ENCODE measurements at regions not wholly inside any gene's neighbourhood (a gene's known extent, or its start where the extent isn't known, plus 50 kb on each side); places are given as distances from the start of the nearest gene placed in this dataset.

DNA sequence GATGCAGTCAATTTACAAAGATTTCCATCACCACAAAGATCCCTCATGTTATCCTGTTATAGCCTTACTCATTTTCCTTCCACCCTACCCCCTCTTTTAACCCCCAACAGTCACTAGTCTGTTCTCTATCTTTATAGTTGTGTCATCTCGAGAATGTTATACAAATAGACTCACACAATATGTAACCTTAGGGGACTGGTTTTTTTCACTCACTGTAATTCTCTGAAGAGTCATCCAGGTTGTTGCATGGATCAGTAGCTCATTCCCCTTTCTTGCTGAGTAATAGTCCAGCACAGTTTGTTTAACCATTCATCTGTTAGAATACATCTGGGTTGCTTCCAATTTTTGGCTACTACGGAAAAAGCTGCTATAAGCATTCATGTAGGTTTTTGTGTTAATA lies 121.1 kb upstream of the PDE1C start:
- TF ChIP-seq, protein P1, sequence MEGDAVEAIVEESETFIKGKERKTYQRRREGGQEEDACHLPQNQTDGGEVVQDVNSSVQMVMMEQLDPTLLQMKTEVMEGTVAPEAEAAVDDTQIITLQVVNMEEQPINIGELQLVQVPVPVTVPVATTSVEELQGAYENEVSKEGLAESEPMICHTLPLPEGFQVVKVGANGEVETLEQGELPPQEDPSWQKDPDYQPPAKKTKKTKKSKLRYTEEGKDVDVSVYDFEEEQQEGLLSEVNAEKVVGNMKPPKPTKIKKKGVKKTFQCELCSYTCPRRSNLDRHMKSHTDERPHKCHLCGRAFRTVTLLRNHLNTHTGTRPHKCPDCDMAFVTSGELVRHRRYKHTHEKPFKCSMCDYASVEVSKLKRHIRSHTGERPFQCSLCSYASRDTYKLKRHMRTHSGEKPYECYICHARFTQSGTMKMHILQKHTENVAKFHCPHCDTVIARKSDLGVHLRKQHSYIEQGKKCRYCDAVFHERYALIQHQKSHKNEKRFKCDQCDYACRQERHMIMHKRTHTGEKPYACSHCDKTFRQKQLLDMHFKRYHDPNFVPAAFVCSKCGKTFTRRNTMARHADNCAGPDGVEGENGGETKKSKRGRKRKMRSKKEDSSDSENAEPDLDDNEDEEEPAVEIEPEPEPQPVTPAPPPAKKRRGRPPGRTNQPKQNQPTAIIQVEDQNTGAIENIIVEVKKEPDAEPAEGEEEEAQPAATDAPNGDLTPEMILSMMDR (conservative IDR thresholded peaks at IDR 0.05; ENCODE audit: low read length), result no peak
- TF ChIP-seq EZH2phosphoT487 (IDR thresholded peaks at IDR 0.05; ENCODE audit: borderline replicate concordance), result no peak

Measured in Loucy (cell line).